ENCODE measurements at regions not wholly inside any gene's neighbourhood (a gene's known extent, or its start where the extent isn't known, plus 50 kb on each side); places are given as distances from the start of the nearest gene placed in this dataset.
"Not testable (repeated sequence)": the region's sequence is repeated elsewhere in the genome, so short reads cannot be mapped to it uniquely, and the experiment has no call there.

GRCh38 chr5:98368141-98368540, 405.3 kb upstream of the RGMB start:
- DNase-seq (ENCODE audit: low spot score), result no peak

GRCh38 chr5:98372351-98372750, 401.1 kb upstream of the RGMB start:
- no peak for DNase-seq (ENCODE audit: low spot score)

GRCh38 chr5:98391921-98392625, 381.4 kb upstream of the RGMB start:
- DNase-seq (ENCODE audit: low spot score), result no peak

GRCh38 chr5:98393205-98393604, 380.3 kb upstream of the RGMB start:
- not testable (repeated sequence) for DNase-seq (ENCODE audit: low spot score)

GRCh38 chr5:98397081-98397480, 376.4 kb upstream of the RGMB start:
- DNase-seq (ENCODE audit: low spot score), result no peak

GRCh38 chr5:98398465-98398864, 375.0 kb upstream of the RGMB start:
- DNase-seq (ENCODE audit: low spot score), result no peak

GRCh38 chr5:98401656-98402055, 371.8 kb upstream of the RGMB start:
- no peak for DNase-seq (ENCODE audit: low spot score)

- DNase-seq (ENCODE audit: low spot score), result no peak
Measured at GRCh38 chr5:98402130-98402529, 371.3 kb upstream of the RGMB start.

GRCh38 chr5:98403131-98403530, 370.3 kb upstream of the RGMB start:
- no peak for DNase-seq (ENCODE audit: low spot score)

- DNase-seq (ENCODE audit: low spot score), result no peak
Measured at GRCh38 chr5:98414938-98415337, 358.5 kb upstream of the RGMB start.

GRCh38 chr5:98415663-98416062, 357.8 kb upstream of the RGMB start:
- no peak for DNase-seq (ENCODE audit: low spot score)

GRCh38 chr5:98416541-98416940, 356.9 kb upstream of the RGMB start:
- DNase-seq (ENCODE audit: low spot score), result no peak

GRCh38 chr5:98419825-98420224, 353.6 kb upstream of the RGMB start:
- DNase-seq (ENCODE audit: low spot score), result no peak

- DNase-seq (ENCODE audit: low spot score), result no peak
Measured at GRCh38 chr5:98424681-98425450, 348.6 kb upstream of the RGMB start.

GRCh38 chr5:98425640-98426039, 347.8 kb upstream of the RGMB start:
- DNase-seq (ENCODE audit: low spot score), result no peak

- no peak for DNase-seq (ENCODE audit: low spot score)
Measured at GRCh38 chr5:98428806-98429205, 344.7 kb upstream of the RGMB start.

GRCh38 chr5:98432378-98432777, 341.1 kb upstream of the RGMB start:
- no peak for DNase-seq (ENCODE audit: low spot score)

- no peak for DNase-seq (ENCODE audit: low spot score)
Measured at GRCh38 chr5:98433022-98433421, 340.4 kb upstream of the RGMB start.

- DNase-seq (ENCODE audit: low spot score), result no peak
Measured at GRCh38 chr5:98433673-98434072, 339.8 kb upstream of the RGMB start.

GRCh38 chr5:98436667-98437066, 336.8 kb upstream of the RGMB start:
- no peak for DNase-seq (ENCODE audit: low spot score)

GRCh38 chr5:98442448-98442847, 331.0 kb upstream of the RGMB start:
- no peak for DNase-seq (ENCODE audit: low spot score)

- no peak for DNase-seq (ENCODE audit: low spot score)
Measured at GRCh38 chr5:98443881-98444280, 329.6 kb upstream of the RGMB start.

- DNase-seq (ENCODE audit: low spot score), result no peak
Measured at GRCh38 chr5:98453296-98453695, 320.2 kb upstream of the RGMB start.

- no peak for DNase-seq (ENCODE audit: low spot score)
Measured at GRCh38 chr5:98454407-98454806, 319.1 kb upstream of the RGMB start.
